GM23338 (cell line): ENCODE measurements at regions not wholly inside any gene's neighbourhood (a gene's known extent, or its start where the extent isn't known, plus 50 kb on each side); places are given as distances from the start of the nearest gene placed in this dataset.

Source experiments
- ATAC-seq: fragments of 200-7000 bp; cut with Tn5 transposase; 3 replicates; pipeline ENCODE4 v1.9.1; 2020
- DNase-seq: peaks from one replicate; pipeline ENCODE4 v3.0.0-alpha.2; 2015; ENCODE audit warnings: low spot score
- H2AFZ ChIP-seq: fragments of 200-600 bp; sonication (generic); 2 replicates; pipeline ENCODE4 v1.8.0; 2016; ENCODE audit warnings: antibody characterized with exemption, mild to moderate bottlenecking, moderate library complexity
- H3F3A ChIP-seq: fragments of 200-600 bp; sonication (generic); replicated peaks from 2 replicates; pipeline ENCODE4 v1.8.0; 2017; ENCODE audit warnings: antibody characterized with exemption, mixed run types, low read depth
- H3K27ac ChIP-seq: fragments of 200-600 bp; sonication (generic); 2 replicates; pipeline ENCODE4 v1.6.1; 2016; ENCODE audit warnings: low read depth
- H3K27me3 ChIP-seq: fragments of 200-600 bp; sonication (generic); 2 replicates; pipeline ENCODE4 v1.8.0; 2016; ENCODE audit warnings: mild to moderate bottlenecking, mixed run types, moderate library complexity; ENCODE audit not compliant: insufficient read depth
- H3K36me3 ChIP-seq: fragments of 200-600 bp; sonication (generic); 2 replicates; pipeline ENCODE4 v1.8.0; 2016; ENCODE audit warnings: mild to moderate bottlenecking; ENCODE audit not compliant: insufficient read depth
- H3K4me1 ChIP-seq: fragments of 200-600 bp; sonication (generic); 2 replicates; pipeline ENCODE4 v1.8.0; 2016; ENCODE audit warnings: mild to moderate bottlenecking, moderate library complexity; ENCODE audit not compliant: insufficient read depth
- H3K4me2 ChIP-seq: fragments of 200-600 bp; sonication (generic); 2 replicates; pipeline ENCODE4 v1.7.1; 2017; ENCODE audit warnings: mixed run types
- H3K4me3 ChIP-seq: fragments of 200-600 bp; sonication (generic); 2 replicates; pipeline ENCODE4 v1.6.1; 2016; ENCODE audit warnings: mixed run types
- H3K79me2 ChIP-seq: fragments of 200-600 bp; sonication (generic); replicated peaks from 2 replicates; pipeline ENCODE4 v1.8.0; 2017; ENCODE audit warnings: mild to moderate bottlenecking; ENCODE audit not compliant: insufficient read depth
- H3K9me2 ChIP-seq: fragments of 200-600 bp; sonication (generic); 2 replicates; pipeline ENCODE4 v1.8.0; 2017; ENCODE audit not compliant: insufficient read depth
- H4K20me1 ChIP-seq: fragments of 200-600 bp; sonication (generic); replicated peaks from 2 replicates; pipeline ENCODE4 v1.8.0; 2017; ENCODE audit warnings: mild to moderate bottlenecking; ENCODE audit not compliant: insufficient read depth
- H3K27ac Mint-ChIP-seq: 2 replicates; pipeline ENCODE4 v1.8.0; 2020; ENCODE audit warnings: inconsistent platforms, mild to moderate bottlenecking, moderate library complexity, mixed read lengths
- H3K27me3 Mint-ChIP-seq: 3 replicates; pipeline ENCODE4 v1.8.0; 2022; ENCODE audit warnings: low read depth, mild to moderate bottlenecking, moderate library complexity, mixed read lengths, inconsistent platforms; ENCODE audit not compliant: insufficient read depth, poor library complexity
- H3K36me3 Mint-ChIP-seq: 3 replicates; pipeline ENCODE4 v1.8.0; 2021; ENCODE audit warnings: low read depth, mild to moderate bottlenecking, inconsistent platforms, moderate library complexity, mixed read lengths
- H3K4me1 Mint-ChIP-seq: 3 replicates; pipeline ENCODE4 v1.8.0; 2020; ENCODE audit warnings: mild to moderate bottlenecking, inconsistent platforms, mixed read lengths
- H3K4me3 Mint-ChIP-seq: 3 replicates; pipeline ENCODE4 v1.8.0; 2021; ENCODE audit warnings: moderate library complexity, mild to moderate bottlenecking, inconsistent platforms, mixed read lengths
- H3K9me3 Mint-ChIP-seq: 3 replicates; pipeline ENCODE4 v1.8.0; 2020; ENCODE audit warnings: moderate library complexity, mild to moderate bottlenecking, inconsistent platforms, mixed read lengths
- CREB1 ChIP-seq: fragments of 250-450 bp; sonication (Bioruptor Pico); IDR thresholded peaks from 2 replicates; pipeline ENCODE4 v1.5.0; 2020; ENCODE audit warnings: low read depth, mild to moderate bottlenecking, moderate library complexity
- EZH2 ChIP-seq: fragments of 200-600 bp; sonication (generic); IDR thresholded peaks from one replicate; pipeline ENCODE4 v1.8.0; 2017; ENCODE audit warnings: antibody characterized with exemption, mild to moderate bottlenecking, low read depth; ENCODE audit not compliant: unreplicated experiment
- EZH2phosphoT487 ChIP-seq: fragments of 200-600 bp; sonication (generic); IDR thresholded peaks from one replicate; pipeline ENCODE4 v1.8.1; 2018; ENCODE audit warnings: antibody characterized with exemption; ENCODE audit not compliant: unreplicated experiment
- JUNB ChIP-seq: IDR thresholded peaks from one replicate; pipeline ENCODE4 v1.6.1; 2016; ENCODE audit warnings: antibody characterized with exemption; ENCODE audit not compliant: unreplicated experiment
- NANOG ChIP-seq: IDR thresholded peaks from 2 replicates; pipeline ENCODE4 v1.6.1; 2016; ENCODE audit warnings: antibody characterized with exemption, borderline replicate concordance
- POLR2AphosphoS5 ChIP-seq: IDR thresholded peaks from 2 replicates; pipeline ENCODE4 v1.6.1; 2016; ENCODE audit warnings: antibody characterized with exemption, low read depth
- STAT1 ChIP-seq: IDR thresholded peaks from one replicate; pipeline ENCODE4 v1.6.1; 2016; ENCODE audit warnings: antibody characterized with exemption; ENCODE audit not compliant: unreplicated experiment
- ZNF114 ChIP-seq: fragments of 250-450 bp; sonication (Bioruptor Pico); IDR thresholded peaks from 2 replicates; pipeline ENCODE4 v1.5.0; 2020; ENCODE audit warnings: mild to moderate bottlenecking, moderate library complexity
- ZNF331 ChIP-seq: fragments of 250-450 bp; sonication (Bioruptor Pico); IDR thresholded peaks from 2 replicates; pipeline ENCODE4 v1.5.0; 2020; ENCODE audit warnings: low read depth, mild to moderate bottlenecking, moderate library complexity
- TF ChIP-seq, protein P1 (sequence below): fragments of 250-450 bp; sonication (Bioruptor Pico); IDR thresholded peaks from 2 replicates; pipeline ENCODE4 v1.5.0; 2020; ENCODE audit warnings: mild to moderate bottlenecking, moderate library complexity
- TF ChIP-seq, protein P2 (sequence below), 2 experiments: fragments of 200-600 bp in 1 of 2; sonication (generic) in 1 of 2; conservative IDR thresholded peaks; 2 replicates each; pipeline versions ENCODE4 v1.5.1 to v1.6.1; 2016 to 2017; ENCODE audit warnings: antibody characterized with exemption in 2 of 2, low read depth in 2 of 2, mild to moderate bottlenecking in 2 of 2, moderate library complexity in 1 of 2
- TF ChIP-seq, protein P3 (sequence below): IDR thresholded peaks from 2 replicates; pipeline ENCODE4 v1.6.1; 2016; ENCODE audit warnings: antibody characterized with exemption
- TF ChIP-seq, protein P4 (sequence below): IDR thresholded peaks from one replicate; pipeline ENCODE4 v1.6.1; 2018; ENCODE audit warnings: antibody characterized with exemption; ENCODE audit not compliant: unreplicated experiment

- no peak for ATAC-seq
- Histone ChIP-seq H3K4me1 (peaks cover 16% of the 10 kb centered on the region), H3K27me3 (no peaks in the 10 kb centered on the region), H3K36me3 (no peaks in the 10 kb centered on the region), H2AFZ (no peak overlapping the region), H3K79me2 (no peaks in the 10 kb centered on the region), H3K9me2 (no peaks in the 10 kb centered on the region), H3K27ac (no peak overlapping the region), H3K4me2 (no peak overlapping the region), H4K20me1 (no peaks in the 10 kb centered on the region), H3K4me3 (no peak overlapping the region), H3F3A (no peaks in the 10 kb centered on the region)
- no peak overlapping the region for H3K27ac Mint-ChIP-seq
- peaks cover 30% of the 10 kb centered on the region for H3K4me1 Mint-ChIP-seq
- H3K4me3 Mint-ChIP-seq: no peak overlapping the region
- H3K27me3 Mint-ChIP-seq: peaks cover 1% of the 10 kb centered on the region
- no peaks in the 10 kb centered on the region for H3K36me3 Mint-ChIP-seq
- no peak for DNase-seq
- no peaks in the 10 kb centered on the region for H3K9me3 Mint-ChIP-seq
- TF ChIP-seq EZH2phosphoT487 (no peak), CREB1 (CRISPR knock-in tag) (no peak), JUNB (no peak), ZNF114 (CRISPR knock-in tag) (no peak), POLR2AphosphoS5 (no peak), EZH2 (no peak), STAT1 (no peak), ZNF331 (no peak), NANOG (no peak)
- TF ChIP-seq, protein P1, sequence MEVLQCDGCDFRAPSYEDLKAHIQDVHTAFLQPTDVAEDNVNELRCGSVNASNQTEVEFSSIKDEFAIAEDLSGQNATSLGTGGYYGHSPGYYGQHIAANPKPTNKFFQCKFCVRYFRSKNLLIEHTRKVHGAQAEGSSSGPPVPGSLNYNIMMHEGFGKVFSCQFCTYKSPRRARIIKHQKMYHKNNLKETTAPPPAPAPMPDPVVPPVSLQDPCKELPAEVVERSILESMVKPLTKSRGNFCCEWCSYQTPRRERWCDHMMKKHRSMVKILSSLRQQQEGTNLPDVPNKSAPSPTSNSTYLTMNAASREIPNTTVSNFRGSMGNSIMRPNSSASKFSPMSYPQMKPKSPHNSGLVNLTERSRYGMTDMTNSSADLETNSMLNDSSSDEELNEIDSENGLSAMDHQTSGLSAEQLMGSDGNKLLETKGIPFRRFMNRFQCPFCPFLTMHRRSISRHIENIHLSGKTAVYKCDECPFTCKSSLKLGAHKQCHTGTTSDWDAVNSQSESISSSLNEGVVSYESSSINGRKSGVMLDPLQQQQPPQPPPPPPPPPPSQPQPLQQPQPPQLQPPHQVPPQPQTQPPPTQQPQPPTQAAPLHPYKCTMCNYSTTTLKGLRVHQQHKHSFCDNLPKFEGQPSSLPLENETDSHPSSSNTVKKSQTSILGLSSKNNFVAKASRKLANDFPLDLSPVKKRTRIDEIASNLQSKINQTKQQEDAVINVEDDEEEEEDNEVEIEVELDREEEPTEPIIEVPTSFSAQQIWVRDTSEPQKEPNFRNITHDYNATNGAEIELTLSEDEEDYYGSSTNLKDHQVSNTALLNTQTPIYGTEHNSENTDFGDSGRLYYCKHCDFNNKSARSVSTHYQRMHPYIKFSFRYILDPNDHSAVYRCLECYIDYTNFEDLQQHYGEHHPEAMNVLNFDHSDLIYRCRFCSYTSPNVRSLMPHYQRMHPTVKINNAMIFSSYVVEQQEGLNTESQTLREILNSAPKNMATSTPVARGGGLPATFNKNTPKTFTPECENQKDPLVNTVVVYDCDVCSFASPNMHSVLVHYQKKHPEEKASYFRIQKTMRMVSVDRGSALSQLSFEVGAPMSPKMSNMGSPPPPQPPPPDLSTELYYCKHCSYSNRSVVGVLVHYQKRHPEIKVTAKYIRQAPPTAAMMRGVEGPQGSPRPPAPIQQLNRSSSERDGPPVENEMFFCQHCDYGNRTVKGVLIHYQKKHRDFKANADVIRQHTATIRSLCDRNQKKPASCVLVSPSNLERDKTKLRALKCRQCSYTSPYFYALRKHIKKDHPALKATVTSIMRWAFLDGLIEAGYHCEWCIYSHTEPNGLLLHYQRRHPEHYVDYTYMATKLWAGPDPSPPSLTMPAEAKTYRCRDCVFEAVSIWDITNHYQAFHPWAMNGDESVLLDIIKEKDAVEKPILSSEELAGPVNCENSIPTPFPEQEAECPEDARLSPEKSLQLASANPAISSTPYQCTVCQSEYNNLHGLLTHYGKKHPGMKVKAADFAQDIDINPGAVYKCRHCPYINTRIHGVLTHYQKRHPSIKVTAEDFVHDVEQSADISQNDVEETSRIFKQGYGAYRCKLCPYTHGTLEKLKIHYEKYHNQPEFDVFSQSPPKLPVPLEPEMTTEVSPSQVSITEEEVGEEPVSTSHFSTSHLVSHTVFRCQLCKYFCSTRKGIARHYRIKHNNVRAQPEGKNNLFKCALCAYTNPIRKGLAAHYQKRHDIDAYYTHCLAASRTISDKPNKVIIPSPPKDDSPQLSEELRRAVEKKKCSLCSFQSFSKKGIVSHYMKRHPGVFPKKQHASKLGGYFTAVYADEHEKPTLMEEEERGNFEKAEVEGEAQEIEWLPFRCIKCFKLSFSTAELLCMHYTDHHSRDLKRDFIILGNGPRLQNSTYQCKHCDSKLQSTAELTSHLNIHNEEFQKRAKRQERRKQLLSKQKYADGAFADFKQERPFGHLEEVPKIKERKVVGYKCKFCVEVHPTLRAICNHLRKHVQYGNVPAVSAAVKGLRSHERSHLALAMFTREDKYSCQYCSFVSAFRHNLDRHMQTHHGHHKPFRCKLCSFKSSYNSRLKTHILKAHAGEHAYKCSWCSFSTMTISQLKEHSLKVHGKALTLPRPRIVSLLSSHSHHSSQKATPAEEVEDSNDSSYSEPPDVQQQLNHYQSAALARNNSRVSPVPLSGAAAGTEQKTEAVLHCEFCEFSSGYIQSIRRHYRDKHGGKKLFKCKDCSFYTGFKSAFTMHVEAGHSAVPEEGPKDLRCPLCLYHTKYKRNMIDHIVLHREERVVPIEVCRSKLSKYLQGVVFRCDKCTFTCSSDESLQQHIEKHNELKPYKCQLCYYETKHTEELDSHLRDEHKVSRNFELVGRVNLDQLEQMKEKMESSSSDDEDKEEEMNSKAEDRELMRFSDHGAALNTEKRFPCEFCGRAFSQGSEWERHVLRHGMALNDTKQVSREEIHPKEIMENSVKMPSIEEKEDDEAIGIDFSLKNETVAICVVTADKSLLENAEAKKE (CRISPR knock-in tag): no peak
- TF ChIP-seq, protein P2, sequence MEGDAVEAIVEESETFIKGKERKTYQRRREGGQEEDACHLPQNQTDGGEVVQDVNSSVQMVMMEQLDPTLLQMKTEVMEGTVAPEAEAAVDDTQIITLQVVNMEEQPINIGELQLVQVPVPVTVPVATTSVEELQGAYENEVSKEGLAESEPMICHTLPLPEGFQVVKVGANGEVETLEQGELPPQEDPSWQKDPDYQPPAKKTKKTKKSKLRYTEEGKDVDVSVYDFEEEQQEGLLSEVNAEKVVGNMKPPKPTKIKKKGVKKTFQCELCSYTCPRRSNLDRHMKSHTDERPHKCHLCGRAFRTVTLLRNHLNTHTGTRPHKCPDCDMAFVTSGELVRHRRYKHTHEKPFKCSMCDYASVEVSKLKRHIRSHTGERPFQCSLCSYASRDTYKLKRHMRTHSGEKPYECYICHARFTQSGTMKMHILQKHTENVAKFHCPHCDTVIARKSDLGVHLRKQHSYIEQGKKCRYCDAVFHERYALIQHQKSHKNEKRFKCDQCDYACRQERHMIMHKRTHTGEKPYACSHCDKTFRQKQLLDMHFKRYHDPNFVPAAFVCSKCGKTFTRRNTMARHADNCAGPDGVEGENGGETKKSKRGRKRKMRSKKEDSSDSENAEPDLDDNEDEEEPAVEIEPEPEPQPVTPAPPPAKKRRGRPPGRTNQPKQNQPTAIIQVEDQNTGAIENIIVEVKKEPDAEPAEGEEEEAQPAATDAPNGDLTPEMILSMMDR (conservative IDR thresholded peaks at IDR 0.05; ENCODE audit: low read depth in 2 of 2): no peak
- TF ChIP-seq, protein P3, sequence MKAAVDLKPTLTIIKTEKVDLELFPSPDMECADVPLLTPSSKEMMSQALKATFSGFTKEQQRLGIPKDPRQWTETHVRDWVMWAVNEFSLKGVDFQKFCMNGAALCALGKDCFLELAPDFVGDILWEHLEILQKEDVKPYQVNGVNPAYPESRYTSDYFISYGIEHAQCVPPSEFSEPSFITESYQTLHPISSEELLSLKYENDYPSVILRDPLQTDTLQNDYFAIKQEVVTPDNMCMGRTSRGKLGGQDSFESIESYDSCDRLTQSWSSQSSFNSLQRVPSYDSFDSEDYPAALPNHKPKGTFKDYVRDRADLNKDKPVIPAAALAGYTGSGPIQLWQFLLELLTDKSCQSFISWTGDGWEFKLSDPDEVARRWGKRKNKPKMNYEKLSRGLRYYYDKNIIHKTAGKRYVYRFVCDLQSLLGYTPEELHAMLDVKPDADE: no peak
- TF ChIP-seq, protein P4, sequence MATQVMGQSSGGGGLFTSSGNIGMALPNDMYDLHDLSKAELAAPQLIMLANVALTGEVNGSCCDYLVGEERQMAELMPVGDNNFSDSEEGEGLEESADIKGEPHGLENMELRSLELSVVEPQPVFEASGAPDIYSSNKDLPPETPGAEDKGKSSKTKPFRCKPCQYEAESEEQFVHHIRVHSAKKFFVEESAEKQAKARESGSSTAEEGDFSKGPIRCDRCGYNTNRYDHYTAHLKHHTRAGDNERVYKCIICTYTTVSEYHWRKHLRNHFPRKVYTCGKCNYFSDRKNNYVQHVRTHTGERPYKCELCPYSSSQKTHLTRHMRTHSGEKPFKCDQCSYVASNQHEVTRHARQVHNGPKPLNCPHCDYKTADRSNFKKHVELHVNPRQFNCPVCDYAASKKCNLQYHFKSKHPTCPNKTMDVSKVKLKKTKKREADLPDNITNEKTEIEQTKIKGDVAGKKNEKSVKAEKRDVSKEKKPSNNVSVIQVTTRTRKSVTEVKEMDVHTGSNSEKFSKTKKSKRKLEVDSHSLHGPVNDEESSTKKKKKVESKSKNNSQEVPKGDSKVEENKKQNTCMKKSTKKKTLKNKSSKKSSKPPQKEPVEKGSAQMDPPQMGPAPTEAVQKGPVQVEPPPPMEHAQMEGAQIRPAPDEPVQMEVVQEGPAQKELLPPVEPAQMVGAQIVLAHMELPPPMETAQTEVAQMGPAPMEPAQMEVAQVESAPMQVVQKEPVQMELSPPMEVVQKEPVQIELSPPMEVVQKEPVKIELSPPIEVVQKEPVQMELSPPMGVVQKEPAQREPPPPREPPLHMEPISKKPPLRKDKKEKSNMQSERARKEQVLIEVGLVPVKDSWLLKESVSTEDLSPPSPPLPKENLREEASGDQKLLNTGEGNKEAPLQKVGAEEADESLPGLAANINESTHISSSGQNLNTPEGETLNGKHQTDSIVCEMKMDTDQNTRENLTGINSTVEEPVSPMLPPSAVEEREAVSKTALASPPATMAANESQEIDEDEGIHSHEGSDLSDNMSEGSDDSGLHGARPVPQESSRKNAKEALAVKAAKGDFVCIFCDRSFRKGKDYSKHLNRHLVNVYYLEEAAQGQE: no peak
Measured at GRCh38 chr5:96155147-96155546, 193.5 kb upstream of the ELL2 start.
